ENCODE measurements at regions not wholly inside any gene's neighbourhood (a gene's known extent, or its start where the extent isn't known, plus 50 kb on each side); places are given as distances from the start of the nearest gene placed in this dataset.

DNA sequence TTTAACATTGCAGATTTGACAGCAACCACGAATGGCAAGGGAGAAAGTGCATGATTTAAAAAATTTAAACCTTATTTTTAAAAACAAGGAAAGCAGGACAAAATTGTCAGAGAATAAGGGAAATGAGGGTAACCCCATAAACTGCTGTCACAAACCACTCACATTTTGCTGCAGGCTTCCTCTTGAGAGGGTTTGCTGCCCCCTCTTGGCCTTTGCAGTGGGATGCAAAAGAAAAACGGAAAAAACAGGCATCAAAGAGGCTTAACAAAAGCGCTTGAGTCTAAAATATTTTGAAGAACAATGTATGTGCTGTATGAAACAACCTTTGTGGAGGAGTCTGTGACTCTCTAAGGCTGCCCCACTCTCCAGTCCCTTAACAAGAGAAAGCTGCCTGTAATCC lies 91.6 kb downstream of the TMX3 start:
- TF ChIP-seq, protein P1, sequence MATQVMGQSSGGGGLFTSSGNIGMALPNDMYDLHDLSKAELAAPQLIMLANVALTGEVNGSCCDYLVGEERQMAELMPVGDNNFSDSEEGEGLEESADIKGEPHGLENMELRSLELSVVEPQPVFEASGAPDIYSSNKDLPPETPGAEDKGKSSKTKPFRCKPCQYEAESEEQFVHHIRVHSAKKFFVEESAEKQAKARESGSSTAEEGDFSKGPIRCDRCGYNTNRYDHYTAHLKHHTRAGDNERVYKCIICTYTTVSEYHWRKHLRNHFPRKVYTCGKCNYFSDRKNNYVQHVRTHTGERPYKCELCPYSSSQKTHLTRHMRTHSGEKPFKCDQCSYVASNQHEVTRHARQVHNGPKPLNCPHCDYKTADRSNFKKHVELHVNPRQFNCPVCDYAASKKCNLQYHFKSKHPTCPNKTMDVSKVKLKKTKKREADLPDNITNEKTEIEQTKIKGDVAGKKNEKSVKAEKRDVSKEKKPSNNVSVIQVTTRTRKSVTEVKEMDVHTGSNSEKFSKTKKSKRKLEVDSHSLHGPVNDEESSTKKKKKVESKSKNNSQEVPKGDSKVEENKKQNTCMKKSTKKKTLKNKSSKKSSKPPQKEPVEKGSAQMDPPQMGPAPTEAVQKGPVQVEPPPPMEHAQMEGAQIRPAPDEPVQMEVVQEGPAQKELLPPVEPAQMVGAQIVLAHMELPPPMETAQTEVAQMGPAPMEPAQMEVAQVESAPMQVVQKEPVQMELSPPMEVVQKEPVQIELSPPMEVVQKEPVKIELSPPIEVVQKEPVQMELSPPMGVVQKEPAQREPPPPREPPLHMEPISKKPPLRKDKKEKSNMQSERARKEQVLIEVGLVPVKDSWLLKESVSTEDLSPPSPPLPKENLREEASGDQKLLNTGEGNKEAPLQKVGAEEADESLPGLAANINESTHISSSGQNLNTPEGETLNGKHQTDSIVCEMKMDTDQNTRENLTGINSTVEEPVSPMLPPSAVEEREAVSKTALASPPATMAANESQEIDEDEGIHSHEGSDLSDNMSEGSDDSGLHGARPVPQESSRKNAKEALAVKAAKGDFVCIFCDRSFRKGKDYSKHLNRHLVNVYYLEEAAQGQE (IDR thresholded peaks at IDR 0.05; ENCODE audit: low read depth) = no peak
- peak; percentile 84 for TF ChIP-seq RAD21 (IDR thresholded peaks at IDR 0.05; ENCODE audit: low read depth)

DNA sequence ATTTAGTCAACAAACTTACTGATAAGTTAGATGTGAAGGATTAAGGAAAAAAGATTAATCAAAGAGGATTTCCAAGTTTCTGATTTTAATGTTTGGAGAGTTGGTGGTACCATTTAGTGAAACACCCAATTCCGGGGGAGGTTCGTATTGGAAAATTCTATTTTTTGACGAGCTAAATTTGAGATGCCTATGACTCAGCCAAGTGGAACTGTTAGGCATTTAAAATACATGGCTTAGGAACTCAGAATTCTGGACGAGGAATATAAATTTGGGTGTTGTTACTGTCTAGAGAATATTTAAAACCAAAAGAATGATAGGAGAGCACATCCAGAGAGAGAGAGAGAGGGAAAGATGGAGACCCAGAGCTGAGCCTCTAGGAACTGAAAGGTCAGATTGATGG lies 103.6 kb downstream of the TMX3 start:
- TF ChIP-seq CEBPB (IDR thresholded peaks at IDR 0.05) (no peak), YY1 (IDR thresholded peaks at IDR 0.05; ENCODE audit: low read depth) (no peak), TEAD4 (IDR thresholded peaks at IDR 0.05) (no peak), TAF1 (IDR thresholded peaks at IDR 0.05; ENCODE audit: low read depth) (no peak), NFIC (IDR thresholded peaks at IDR 0.05) (no peak), FOXM1 (IDR thresholded peaks at IDR 0.05; ENCODE audit: borderline replicate concordance, low read depth) (no peak), EP300 (IDR thresholded peaks at IDR 0.05; ENCODE audit: borderline replicate concordance) (no peak), EGR1 (IDR thresholded peaks at IDR 0.05) (no peak), TCF12 (IDR thresholded peaks at IDR 0.05; ENCODE audit: low read depth) (no peak), RAD21 (IDR thresholded peaks at IDR 0.05; ENCODE audit: low read depth) (no peak), ZBTB7A (IDR thresholded peaks at IDR 0.05; ENCODE audit: low read depth) (no peak), CREB1 (IDR thresholded peaks at IDR 0.05; ENCODE audit: low read depth) (no peak)
- TF ChIP-seq, protein P2, sequence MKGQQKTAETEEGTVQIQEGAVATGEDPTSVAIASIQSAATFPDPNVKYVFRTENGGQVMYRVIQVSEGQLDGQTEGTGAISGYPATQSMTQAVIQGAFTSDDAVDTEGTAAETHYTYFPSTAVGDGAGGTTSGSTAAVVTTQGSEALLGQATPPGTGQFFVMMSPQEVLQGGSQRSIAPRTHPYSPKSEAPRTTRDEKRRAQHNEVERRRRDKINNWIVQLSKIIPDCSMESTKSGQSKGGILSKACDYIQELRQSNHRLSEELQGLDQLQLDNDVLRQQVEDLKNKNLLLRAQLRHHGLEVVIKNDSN (IDR thresholded peaks at IDR 0.05) = no peak
- TF ChIP-seq, protein P3, sequence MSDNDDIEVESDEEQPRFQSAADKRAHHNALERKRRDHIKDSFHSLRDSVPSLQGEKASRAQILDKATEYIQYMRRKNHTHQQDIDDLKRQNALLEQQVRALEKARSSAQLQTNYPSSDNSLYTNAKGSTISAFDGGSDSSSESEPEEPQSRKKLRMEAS (IDR thresholded peaks at IDR 0.05) = no peak
- TF ChIP-seq, protein P1 (IDR thresholded peaks at IDR 0.05; ENCODE audit: low read depth) = no peak

DNA sequence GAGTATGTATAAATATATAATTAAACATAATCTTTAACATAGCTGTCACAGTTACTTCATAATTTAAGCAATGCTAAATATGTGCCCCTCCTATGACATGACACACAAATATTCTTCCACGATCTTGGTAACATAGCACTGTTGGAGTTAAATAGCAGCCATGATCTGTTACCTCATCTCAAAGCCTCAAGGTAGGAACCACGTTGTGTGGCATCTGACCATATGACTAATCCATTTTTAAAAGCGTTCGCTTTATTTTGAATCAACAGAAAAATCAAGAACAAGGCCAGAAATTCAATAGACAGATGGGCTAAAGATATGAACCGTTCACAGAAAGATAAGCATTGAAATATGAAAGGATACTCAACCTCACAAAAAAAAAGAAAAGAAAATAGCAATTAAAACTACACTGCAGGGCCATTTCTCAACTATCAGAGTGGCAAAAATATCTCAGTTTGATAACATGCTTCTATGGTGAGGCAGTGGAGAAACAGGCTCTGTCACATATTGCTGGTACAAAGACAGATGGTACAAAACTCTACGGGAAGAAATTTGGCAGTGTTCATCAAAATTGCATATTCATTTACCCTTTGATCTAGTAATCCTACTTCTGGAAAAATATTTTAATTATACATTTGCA lies 105.9 kb downstream of the TMX3 start:
- TF ChIP-seq, protein P2 (IDR thresholded peaks at IDR 0.05) = no peak
- TF ChIP-seq EP300 (IDR thresholded peaks at IDR 0.05; ENCODE audit: borderline replicate concordance) (no peak), ZBTB7A (IDR thresholded peaks at IDR 0.05; ENCODE audit: low read depth) (no peak), CREB1 (IDR thresholded peaks at IDR 0.05; ENCODE audit: low read depth) (no peak), RAD21 (IDR thresholded peaks at IDR 0.05; ENCODE audit: low read depth) (no peak), TAF1 (IDR thresholded peaks at IDR 0.05; ENCODE audit: low read depth) (no peak), TEAD4 (IDR thresholded peaks at IDR 0.05) (no peak), TCF12 (IDR thresholded peaks at IDR 0.05; ENCODE audit: low read depth) (no peak), CEBPB (IDR thresholded peaks at IDR 0.05) (no peak), FOXM1 (IDR thresholded peaks at IDR 0.05; ENCODE audit: borderline replicate concordance, low read depth) (no peak), EGR1 (IDR thresholded peaks at IDR 0.05) (no peak), NFIC (IDR thresholded peaks at IDR 0.05) (no peak)
- TF ChIP-seq, protein P3 (IDR thresholded peaks at IDR 0.05) = no peak

DNA sequence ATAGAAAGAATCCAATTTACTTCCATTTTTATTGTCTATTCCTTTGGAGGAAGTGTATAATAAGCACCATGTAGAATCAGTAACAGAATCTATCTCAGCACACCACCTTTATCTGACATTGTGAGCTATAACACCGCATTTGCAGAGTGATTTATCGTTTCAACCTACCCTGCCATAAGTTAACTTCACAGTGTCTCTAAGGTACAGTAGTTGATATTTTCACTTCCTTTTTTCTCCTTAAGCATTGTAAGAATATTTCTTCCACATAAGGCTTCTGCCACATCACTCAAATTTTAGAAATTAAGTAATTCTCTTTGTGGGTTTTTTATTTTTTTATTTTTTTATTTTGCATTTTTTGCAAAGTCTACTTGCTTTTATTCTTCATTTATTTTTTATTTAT lies 107.1 kb downstream of the TMX3 start:
- no peak for TF ChIP-seq EP300 (IDR thresholded peaks at IDR 0.05; ENCODE audit: borderline replicate concordance)
- TF ChIP-seq NFIC (IDR thresholded peaks at IDR 0.05) = no peak
- no peak for TF ChIP-seq RAD21 (IDR thresholded peaks at IDR 0.05; ENCODE audit: low read depth)
- TF ChIP-seq TEAD4 (IDR thresholded peaks at IDR 0.05) = no peak
- no peak for TF ChIP-seq CEBPB (IDR thresholded peaks at IDR 0.05)
- no peak for TF ChIP-seq TAF1 (IDR thresholded peaks at IDR 0.05; ENCODE audit: low read depth)
- TF ChIP-seq, protein P1 (IDR thresholded peaks at IDR 0.05; ENCODE audit: low read depth) = no peak
- TF ChIP-seq, protein P3 (IDR thresholded peaks at IDR 0.05) = no peak
- no peak for TF ChIP-seq FOXM1 (IDR thresholded peaks at IDR 0.05; ENCODE audit: borderline replicate concordance, low read depth)
- no peak for TF ChIP-seq EGR1 (IDR thresholded peaks at IDR 0.05)
- TF ChIP-seq, protein P2 (IDR thresholded peaks at IDR 0.05) = no peak
- TF ChIP-seq YY1 (IDR thresholded peaks at IDR 0.05; ENCODE audit: low read depth) = no peak
- no peak for TF ChIP-seq TCF12 (IDR thresholded peaks at IDR 0.05; ENCODE audit: low read depth)
- TF ChIP-seq CREB1 (IDR thresholded peaks at IDR 0.05; ENCODE audit: low read depth) = no peak
- TF ChIP-seq ZBTB7A (IDR thresholded peaks at IDR 0.05; ENCODE audit: low read depth) = no peak

Measured in Ishikawa (cell line).